ENCODE measurements at regions not wholly inside any gene's neighbourhood (a gene's known extent, or its start where the extent isn't known, plus 50 kb on each side); places are given as distances from the start of the nearest gene placed in this dataset.

DNA sequence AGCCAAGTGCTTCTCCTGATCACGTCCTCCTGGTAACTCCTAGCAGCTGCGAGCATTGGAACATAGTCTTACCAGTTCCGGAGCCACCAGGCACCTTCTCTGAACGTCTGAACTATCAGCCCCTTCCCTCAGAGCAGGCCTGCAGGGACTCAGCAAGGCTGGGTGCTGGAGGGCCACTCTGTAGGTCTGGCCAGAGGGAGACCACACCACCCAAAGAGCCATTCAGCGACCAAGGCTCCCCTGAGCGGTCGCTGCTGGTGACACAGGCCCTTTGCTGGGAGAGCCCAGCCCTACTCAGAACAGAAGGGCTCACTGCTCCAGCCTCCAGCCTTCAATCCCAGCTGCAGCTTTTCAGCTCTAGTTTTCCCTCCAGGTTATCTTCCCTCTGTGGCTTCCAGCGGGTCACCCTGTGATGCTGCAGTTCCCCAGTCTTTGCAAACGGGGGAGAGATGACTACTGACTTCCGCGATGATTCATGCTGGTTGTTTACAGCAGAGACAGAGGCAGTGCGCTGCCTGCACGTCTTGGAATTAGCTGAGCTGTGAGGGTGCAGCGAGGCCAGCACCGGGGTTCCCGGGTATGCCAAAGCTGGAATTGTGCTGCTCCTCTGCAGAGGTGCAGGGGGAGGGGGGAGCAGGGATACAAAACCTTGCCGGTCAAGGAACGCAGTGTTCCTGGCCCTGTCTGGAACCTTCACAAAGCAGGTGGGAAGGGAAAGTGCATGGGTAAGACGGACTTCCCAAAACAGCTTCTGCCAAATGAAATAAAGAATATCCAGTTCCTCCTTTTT is 161.4 kb downstream of the LY86 start:
- Histone ChIP-seq H3K27me3 (no peaks in the 10 kb centered on the region), H3K4me3 (no peak overlapping the region), H3K27ac (peak overlapping the region; percentile 84 to 91), H3K36me3 (no peaks in the 10 kb centered on the region), H3K4me1 (peaks cover 0 to 59% of the 10 kb centered on the region in 2 donors), H3K9me3 (no peaks in the 10 kb centered on the region)
- TF ChIP-seq, protein P1, sequence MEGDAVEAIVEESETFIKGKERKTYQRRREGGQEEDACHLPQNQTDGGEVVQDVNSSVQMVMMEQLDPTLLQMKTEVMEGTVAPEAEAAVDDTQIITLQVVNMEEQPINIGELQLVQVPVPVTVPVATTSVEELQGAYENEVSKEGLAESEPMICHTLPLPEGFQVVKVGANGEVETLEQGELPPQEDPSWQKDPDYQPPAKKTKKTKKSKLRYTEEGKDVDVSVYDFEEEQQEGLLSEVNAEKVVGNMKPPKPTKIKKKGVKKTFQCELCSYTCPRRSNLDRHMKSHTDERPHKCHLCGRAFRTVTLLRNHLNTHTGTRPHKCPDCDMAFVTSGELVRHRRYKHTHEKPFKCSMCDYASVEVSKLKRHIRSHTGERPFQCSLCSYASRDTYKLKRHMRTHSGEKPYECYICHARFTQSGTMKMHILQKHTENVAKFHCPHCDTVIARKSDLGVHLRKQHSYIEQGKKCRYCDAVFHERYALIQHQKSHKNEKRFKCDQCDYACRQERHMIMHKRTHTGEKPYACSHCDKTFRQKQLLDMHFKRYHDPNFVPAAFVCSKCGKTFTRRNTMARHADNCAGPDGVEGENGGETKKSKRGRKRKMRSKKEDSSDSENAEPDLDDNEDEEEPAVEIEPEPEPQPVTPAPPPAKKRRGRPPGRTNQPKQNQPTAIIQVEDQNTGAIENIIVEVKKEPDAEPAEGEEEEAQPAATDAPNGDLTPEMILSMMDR (IDR thresholded peaks at IDR 0.05) = no peak
- peak; percentile 85 for DNase-seq (ENCODE audit: low spot score)

DNA sequence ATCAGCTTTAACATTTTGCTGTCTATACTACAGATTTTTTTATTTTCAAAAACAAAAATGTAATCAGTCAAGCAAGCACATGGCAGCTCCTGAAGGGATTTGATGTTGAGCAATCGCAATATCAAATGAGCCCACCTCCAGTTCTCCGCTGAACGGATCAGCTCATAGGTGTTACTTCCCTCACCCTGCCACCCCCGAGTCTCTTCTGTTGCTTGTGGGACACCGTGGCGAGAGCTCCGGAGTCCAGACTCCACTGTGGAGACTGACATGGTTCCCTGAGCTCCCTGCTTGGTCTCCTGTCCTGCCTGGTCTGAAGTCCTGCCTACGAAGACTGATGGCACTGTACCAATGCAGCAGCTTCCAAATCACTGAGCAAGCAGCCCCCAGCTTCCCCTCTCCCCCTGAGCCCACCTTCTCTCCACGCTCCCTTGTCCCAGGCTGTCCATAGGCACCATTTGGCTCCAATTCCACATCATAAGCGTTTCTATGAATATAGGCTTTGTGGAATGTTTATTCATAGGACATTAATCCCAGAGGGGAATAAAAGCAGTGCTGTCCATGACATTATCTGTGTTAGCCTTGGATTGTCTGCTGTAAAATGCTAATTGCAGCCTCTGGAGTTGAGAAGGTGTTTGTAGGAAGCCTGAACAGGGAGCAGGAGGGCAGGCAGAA is 162.2 kb downstream of the LY86 start:
- H3K27ac ChIP-seq = peak overlapping the region; percentile 84 to 91
- TF ChIP-seq, protein P1 (IDR thresholded peaks at IDR 0.05) = no peak
- H3K4me3 ChIP-seq = no peak overlapping the region

DNA sequence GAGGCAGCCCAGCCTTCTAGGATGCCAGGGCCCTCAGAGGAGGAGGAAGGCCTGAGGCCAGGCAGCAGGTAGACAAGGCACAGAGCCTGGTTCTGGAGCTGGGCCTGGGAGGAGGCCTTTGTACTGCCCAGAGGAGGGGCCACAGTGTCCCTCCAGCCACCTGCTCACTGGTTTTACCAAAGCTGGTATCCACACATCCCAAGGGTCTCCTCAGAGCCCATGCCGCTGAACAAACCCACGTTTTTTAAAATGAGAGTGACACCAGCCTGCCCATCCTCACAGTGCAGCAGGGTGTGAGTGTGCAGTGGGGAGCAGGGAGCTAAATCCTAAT is 162.7 kb downstream of the LY86 start:
- Histone ChIP-seq H3K9me3 (no peaks in the 10 kb centered on the region), H3K36me3 (no peaks in the 10 kb centered on the region), H3K27me3 (no peaks in the 10 kb centered on the region), H3K4me1 (peaks cover 0 to 53% of the 10 kb centered on the region in 2 donors), H3K4me3 (no peak overlapping the region), H3K27ac (peak overlapping the region; percentile 84 to 91)
- DNase-seq (ENCODE audit: low spot score) = no peak
- TF ChIP-seq, protein P1 (IDR thresholded peaks at IDR 0.05) = no peak

More for the DNA sequence above, 162.2 kb downstream of the LY86 start:
- H3K36me3 ChIP-seq = no peaks in the 10 kb centered on the region
- peaks cover 0 to 58% of the 10 kb centered on the region in 2 donors for H3K4me1 ChIP-seq
- no peaks in the 10 kb centered on the region for H3K27me3 ChIP-seq
- H3K9me3 ChIP-seq = no peaks in the 10 kb centered on the region
- DNase-seq (ENCODE audit: low spot score) = no peak

DNA sequence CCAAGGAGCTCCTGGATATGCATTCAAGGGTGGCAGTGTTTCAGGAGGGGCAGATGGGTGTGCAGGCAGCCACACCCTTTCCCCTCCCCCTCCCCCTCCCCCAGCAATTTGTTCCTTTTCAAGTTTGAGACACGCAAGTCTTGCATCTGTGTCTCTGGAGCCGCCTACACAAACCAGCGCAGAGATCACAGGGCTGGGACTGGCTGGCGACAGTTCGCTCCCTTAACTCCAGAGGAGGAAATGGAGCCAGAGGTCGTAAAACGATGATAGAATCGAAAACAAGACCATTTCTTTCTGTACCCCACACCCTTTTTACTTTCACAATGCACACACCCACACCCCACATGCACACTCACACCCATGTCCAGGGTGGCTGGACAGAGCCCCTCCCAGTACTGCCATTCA is 163.1 kb downstream of the LY86 start:
- DNase-seq (ENCODE audit: low spot score) = peak; percentile 69
- Histone ChIP-seq H3K4me1 (peaks cover 0 to 50% of the 10 kb centered on the region in 2 donors), H3K4me3 (no peak overlapping the region), H3K27me3 (no peaks in the 10 kb centered on the region), H3K36me3 (no peaks in the 10 kb centered on the region), H3K9me3 (no peaks in the 10 kb centered on the region), H3K27ac (peak overlapping the region; percentile 84 to 91)
- TF ChIP-seq, protein P1 (IDR thresholded peaks at IDR 0.05) = no peak

DNA sequence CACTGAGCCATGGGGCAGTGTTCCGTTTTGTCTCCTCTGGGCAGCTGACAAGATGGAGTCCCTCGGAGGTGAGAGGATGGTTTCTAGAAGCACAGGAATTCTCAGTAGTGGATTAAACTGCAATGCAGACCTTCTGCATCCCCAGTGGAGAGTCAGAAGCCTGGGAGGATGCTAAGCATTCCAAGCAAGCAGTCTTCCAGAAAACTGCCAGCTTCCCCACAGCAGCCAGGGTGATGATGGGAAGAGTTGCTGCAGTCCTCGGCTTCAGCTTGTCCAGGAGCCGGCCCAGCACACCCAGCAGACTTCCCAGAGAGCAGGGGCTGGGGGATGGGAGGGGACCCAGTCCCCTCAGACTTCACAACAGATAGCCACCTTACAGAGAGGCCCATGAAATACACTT is 163.6 kb downstream of the LY86 start:
- TF ChIP-seq, protein P1 (IDR thresholded peaks at IDR 0.05) = no peak
- no peaks in the 10 kb centered on the region for H3K27me3 ChIP-seq
- no peak for DNase-seq (ENCODE audit: low spot score)
- no peak overlapping the region for H3K4me3 ChIP-seq
- H3K9me3 ChIP-seq = no peaks in the 10 kb centered on the region
- H3K36me3 ChIP-seq = no peaks in the 10 kb centered on the region
- peak overlapping the region; percentile 6 to 91 for H3K27ac ChIP-seq
- H3K4me1 ChIP-seq = peaks cover 0 to 49% of the 10 kb centered on the region in 2 donors

All from right atrium auricular region (tissue), 2 donors.